ENCODE measurements at regions not wholly inside any gene's neighbourhood (a gene's known extent, or its start where the extent isn't known, plus 50 kb on each side); places are given as distances from the start of the nearest gene placed in this dataset.

DNA sequence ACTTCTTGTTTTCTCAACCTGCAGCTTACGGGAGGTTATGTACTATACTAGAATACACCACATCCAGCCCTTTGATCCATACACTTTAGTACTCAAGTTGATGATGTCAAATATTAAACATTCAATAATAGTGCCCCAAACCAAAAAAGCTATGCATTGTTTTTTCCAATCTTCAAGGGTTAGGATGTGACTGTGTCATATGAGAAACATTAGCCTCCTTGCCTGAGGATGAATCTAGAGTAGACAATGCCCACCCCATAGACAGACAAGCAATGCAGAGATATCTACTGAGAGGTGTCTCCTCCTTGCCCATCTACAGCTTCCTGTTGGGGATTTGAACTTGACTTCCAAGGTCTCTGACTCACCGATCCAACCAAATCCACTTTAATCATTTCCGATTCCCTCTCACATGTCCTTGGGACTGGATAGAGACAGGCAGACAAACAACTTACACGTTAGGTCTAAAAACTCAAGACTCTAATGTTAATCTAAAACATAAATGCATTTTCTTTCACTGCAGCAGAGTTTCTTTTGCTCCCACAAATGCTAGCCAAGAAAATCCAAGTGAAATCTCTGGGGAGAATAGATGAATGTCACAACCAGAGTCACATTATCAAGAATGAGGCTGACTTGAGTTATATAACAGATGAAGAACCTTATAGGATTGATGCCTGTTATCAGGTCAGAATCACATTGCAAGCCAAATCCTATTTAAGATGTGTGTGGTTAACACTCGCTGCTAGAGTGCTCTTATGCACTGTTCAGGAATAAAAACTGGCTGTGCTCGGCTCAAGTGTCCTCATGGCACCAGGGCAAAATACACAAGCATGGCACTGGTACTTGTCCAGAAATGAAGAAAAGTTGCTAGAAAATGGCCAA, 75.5 kb upstream of the TNFAIP3 start (continued):
- TF ChIP-seq TAF1 (IDR thresholded peaks at IDR 0.05; ENCODE audit: low read depth, low read length): no peak
- TF ChIP-seq, protein P1, sequence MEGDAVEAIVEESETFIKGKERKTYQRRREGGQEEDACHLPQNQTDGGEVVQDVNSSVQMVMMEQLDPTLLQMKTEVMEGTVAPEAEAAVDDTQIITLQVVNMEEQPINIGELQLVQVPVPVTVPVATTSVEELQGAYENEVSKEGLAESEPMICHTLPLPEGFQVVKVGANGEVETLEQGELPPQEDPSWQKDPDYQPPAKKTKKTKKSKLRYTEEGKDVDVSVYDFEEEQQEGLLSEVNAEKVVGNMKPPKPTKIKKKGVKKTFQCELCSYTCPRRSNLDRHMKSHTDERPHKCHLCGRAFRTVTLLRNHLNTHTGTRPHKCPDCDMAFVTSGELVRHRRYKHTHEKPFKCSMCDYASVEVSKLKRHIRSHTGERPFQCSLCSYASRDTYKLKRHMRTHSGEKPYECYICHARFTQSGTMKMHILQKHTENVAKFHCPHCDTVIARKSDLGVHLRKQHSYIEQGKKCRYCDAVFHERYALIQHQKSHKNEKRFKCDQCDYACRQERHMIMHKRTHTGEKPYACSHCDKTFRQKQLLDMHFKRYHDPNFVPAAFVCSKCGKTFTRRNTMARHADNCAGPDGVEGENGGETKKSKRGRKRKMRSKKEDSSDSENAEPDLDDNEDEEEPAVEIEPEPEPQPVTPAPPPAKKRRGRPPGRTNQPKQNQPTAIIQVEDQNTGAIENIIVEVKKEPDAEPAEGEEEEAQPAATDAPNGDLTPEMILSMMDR (IDR thresholded peaks at IDR 0.05; ENCODE audit: control extremely low read depth in 1 of 3, insufficient read depth in 1 of 3, low read depth in 1 of 3, low read length in 3 of 3): no peak
- TF ChIP-seq KDM1A (IDR thresholded peaks at IDR 0.05; ENCODE audit: borderline replicate concordance, low read length): no peak

Data from H1 (cell line).